ENCODE measurements at regions not wholly inside any gene's neighbourhood (a gene's known extent, or its start where the extent isn't known, plus 50 kb on each side); places are given as distances from the start of the nearest gene placed in this dataset.

DNA sequence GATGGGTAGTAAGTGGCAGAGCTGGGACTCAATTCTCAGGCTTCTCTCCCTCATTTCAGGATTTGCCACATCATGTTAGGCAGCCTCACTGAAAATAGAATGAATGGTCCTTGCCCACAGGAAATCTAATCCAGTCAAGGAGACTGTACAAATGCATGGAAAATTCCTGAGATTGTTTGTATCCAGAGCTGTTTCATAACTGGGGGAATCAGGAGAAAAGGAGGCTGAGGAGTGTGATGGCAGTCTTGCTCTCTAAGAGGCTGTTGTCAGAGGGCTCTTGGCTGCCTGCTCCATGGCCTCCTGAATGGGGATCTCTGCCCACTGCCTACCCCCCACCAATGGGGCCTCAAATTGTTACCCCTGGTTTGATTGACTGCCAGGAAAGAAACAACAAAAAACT is 141.9 kb upstream of the TNR start:
- no peak for TF ChIP-seq RAD21 (IDR thresholded peaks at IDR 0.05; ENCODE audit: low read depth)
- no peak for TF ChIP-seq NFIC (IDR thresholded peaks at IDR 0.05)
- TF ChIP-seq EP300 (IDR thresholded peaks at IDR 0.05; ENCODE audit: borderline replicate concordance) = no peak
- no peak for TF ChIP-seq FOXM1 (IDR thresholded peaks at IDR 0.05; ENCODE audit: borderline replicate concordance, low read depth)
- no peak for TF ChIP-seq CREB1 (IDR thresholded peaks at IDR 0.05; ENCODE audit: low read depth)
- TF ChIP-seq, protein P1, sequence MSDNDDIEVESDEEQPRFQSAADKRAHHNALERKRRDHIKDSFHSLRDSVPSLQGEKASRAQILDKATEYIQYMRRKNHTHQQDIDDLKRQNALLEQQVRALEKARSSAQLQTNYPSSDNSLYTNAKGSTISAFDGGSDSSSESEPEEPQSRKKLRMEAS (IDR thresholded peaks at IDR 0.05) = no peak
- no peak for TF ChIP-seq TAF1 (IDR thresholded peaks at IDR 0.05; ENCODE audit: low read depth)
- TF ChIP-seq ZBTB7A (IDR thresholded peaks at IDR 0.05; ENCODE audit: low read depth) = no peak
- TF ChIP-seq TEAD4 (IDR thresholded peaks at IDR 0.05) = no peak
- TF ChIP-seq, protein P2, sequence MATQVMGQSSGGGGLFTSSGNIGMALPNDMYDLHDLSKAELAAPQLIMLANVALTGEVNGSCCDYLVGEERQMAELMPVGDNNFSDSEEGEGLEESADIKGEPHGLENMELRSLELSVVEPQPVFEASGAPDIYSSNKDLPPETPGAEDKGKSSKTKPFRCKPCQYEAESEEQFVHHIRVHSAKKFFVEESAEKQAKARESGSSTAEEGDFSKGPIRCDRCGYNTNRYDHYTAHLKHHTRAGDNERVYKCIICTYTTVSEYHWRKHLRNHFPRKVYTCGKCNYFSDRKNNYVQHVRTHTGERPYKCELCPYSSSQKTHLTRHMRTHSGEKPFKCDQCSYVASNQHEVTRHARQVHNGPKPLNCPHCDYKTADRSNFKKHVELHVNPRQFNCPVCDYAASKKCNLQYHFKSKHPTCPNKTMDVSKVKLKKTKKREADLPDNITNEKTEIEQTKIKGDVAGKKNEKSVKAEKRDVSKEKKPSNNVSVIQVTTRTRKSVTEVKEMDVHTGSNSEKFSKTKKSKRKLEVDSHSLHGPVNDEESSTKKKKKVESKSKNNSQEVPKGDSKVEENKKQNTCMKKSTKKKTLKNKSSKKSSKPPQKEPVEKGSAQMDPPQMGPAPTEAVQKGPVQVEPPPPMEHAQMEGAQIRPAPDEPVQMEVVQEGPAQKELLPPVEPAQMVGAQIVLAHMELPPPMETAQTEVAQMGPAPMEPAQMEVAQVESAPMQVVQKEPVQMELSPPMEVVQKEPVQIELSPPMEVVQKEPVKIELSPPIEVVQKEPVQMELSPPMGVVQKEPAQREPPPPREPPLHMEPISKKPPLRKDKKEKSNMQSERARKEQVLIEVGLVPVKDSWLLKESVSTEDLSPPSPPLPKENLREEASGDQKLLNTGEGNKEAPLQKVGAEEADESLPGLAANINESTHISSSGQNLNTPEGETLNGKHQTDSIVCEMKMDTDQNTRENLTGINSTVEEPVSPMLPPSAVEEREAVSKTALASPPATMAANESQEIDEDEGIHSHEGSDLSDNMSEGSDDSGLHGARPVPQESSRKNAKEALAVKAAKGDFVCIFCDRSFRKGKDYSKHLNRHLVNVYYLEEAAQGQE (IDR thresholded peaks at IDR 0.05; ENCODE audit: low read depth) = no peak
- no peak for TF ChIP-seq YY1 (IDR thresholded peaks at IDR 0.05; ENCODE audit: low read depth)
- no peak for TF ChIP-seq EGR1 (IDR thresholded peaks at IDR 0.05)
- TF ChIP-seq CEBPB (IDR thresholded peaks at IDR 0.05) = no peak
- no peak for TF ChIP-seq TCF12 (IDR thresholded peaks at IDR 0.05; ENCODE audit: low read depth)
- TF ChIP-seq, protein P3, sequence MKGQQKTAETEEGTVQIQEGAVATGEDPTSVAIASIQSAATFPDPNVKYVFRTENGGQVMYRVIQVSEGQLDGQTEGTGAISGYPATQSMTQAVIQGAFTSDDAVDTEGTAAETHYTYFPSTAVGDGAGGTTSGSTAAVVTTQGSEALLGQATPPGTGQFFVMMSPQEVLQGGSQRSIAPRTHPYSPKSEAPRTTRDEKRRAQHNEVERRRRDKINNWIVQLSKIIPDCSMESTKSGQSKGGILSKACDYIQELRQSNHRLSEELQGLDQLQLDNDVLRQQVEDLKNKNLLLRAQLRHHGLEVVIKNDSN (IDR thresholded peaks at IDR 0.05) = no peak

DNA sequence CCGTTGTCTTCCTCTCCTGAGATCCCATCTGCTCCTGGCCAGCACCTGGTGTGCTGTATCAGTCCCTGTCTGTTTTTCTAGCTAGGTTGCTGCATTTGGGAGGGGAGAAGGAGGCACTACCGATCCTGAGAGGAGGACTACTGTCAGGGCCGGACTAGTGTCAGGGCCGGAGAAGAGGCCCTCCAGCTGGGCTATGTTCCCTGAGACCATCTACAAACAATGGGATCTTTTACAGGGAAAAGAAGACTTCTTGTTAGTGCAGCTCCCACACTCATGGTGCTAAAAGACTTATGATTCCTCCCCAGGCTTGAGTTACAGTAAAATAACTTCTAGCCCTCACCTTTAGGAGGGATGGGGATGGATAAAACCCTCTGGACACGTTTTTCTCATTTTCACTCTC is 141.0 kb upstream of the TNR start:
- TF ChIP-seq EGR1 (IDR thresholded peaks at IDR 0.05) = no peak
- no peak for TF ChIP-seq CREB1 (IDR thresholded peaks at IDR 0.05; ENCODE audit: low read depth)
- TF ChIP-seq, protein P2 (IDR thresholded peaks at IDR 0.05; ENCODE audit: low read depth) = no peak
- no peak for TF ChIP-seq TAF1 (IDR thresholded peaks at IDR 0.05; ENCODE audit: low read depth)
- TF ChIP-seq FOXM1 (IDR thresholded peaks at IDR 0.05; ENCODE audit: borderline replicate concordance, low read depth) = no peak
- TF ChIP-seq EP300 (IDR thresholded peaks at IDR 0.05; ENCODE audit: borderline replicate concordance) = no peak
- no peak for TF ChIP-seq ZBTB7A (IDR thresholded peaks at IDR 0.05; ENCODE audit: low read depth)
- no peak for TF ChIP-seq CEBPB (IDR thresholded peaks at IDR 0.05)
- no peak for TF ChIP-seq TCF12 (IDR thresholded peaks at IDR 0.05; ENCODE audit: low read depth)
- no peak for TF ChIP-seq TEAD4 (IDR thresholded peaks at IDR 0.05)
- TF ChIP-seq NFIC (IDR thresholded peaks at IDR 0.05) = no peak
- TF ChIP-seq, protein P3 (IDR thresholded peaks at IDR 0.05) = no peak
- no peak for TF ChIP-seq YY1 (IDR thresholded peaks at IDR 0.05; ENCODE audit: low read depth)
- TF ChIP-seq RAD21 (IDR thresholded peaks at IDR 0.05; ENCODE audit: low read depth) = no peak
- TF ChIP-seq, protein P1 (IDR thresholded peaks at IDR 0.05) = no peak

DNA sequence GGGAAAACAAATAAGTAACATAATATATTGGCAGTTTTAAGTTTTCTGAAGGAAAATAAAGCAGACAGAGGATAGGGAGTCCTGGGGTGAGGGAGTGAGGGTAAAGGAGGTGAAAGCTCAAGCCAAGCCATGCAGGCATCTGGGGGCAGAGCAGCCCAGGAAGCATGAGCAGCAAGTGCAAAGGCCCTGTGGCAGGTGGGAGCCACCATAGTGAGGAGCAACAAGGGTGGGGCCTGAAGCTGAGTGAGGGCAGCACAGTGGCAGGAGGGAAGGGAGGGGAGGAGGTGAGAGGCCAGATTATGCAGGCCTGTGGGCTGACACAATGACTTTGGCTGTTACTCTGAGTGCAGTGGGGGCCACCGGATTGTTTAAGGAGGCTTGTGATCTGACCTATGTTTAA is 138.8 kb upstream of the TNR start:
- TF ChIP-seq, protein P3 (IDR thresholded peaks at IDR 0.05) = no peak
- TF ChIP-seq CEBPB (IDR thresholded peaks at IDR 0.05) = no peak
- no peak for TF ChIP-seq CREB1 (IDR thresholded peaks at IDR 0.05; ENCODE audit: low read depth)

DNA sequence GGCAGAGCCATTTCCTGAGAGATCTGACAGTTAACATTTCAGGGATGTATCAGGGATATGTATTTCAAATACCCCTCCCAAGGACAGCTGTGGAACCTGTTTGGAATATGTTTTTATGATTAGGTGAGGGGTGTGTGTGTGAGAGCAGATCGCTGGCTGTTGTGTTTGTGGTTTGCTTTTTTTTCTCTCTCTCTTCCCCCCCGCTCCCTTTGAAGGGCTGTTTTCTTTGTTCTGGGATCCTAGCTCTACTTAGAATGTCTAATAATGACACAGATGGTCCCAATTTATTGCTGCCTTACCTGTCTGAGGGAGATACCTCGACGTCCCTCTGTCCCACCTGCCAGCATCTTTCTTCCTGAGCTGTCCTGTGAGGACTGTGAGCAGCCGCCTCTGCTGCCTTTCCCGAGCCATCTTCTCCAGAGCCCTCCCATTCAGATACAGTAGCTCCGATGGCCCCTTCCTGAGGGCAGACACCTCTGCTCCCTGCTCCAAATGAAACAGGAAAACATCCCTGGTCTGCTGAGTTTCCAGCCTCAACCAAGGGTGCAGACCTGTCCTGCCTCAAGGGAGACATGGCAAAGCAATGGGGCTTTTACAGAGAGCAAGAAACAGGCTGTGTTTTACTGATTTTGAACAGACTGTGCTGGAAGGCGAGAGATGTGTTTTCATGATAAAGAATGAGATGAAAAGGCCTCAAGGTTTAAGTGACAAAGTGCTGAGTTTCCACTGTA is 138.0 kb upstream of the TNR start:
- TF ChIP-seq CREB1 (IDR thresholded peaks at IDR 0.05; ENCODE audit: low read depth) (no peak), TAF1 (IDR thresholded peaks at IDR 0.05; ENCODE audit: low read depth) (no peak), NFIC (IDR thresholded peaks at IDR 0.05) (no peak), ZBTB7A (IDR thresholded peaks at IDR 0.05; ENCODE audit: low read depth) (no peak)

DNA sequence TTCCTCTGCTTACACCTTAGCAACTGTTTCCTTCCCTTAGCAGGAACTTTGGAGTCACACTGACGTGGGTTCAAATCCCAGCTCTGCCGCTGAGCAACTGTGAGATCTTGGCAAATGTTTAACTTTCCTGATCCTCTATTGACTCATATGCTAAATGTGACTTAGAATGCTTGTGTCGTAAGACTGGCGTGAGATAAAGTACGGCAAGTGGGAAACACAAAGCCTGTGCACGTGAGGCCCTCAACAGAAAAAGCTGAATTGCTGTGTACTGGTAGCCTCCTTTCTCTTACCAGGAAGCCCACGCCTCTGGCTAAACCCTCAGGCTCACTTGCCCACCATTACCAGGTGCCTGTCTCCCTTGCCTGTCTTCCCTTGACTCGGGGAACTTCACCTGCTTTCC is 135.4 kb upstream of the TNR start:
- TF ChIP-seq EGR1 (IDR thresholded peaks at IDR 0.05) (no peak), TAF1 (IDR thresholded peaks at IDR 0.05; ENCODE audit: low read depth) (no peak), CEBPB (IDR thresholded peaks at IDR 0.05) (no peak), YY1 (IDR thresholded peaks at IDR 0.05; ENCODE audit: low read depth) (no peak), RAD21 (IDR thresholded peaks at IDR 0.05; ENCODE audit: low read depth) (no peak), CREB1 (IDR thresholded peaks at IDR 0.05; ENCODE audit: low read depth) (no peak), TEAD4 (IDR thresholded peaks at IDR 0.05) (no peak), EP300 (IDR thresholded peaks at IDR 0.05; ENCODE audit: borderline replicate concordance) (no peak), ZBTB7A (IDR thresholded peaks at IDR 0.05; ENCODE audit: low read depth) (no peak), TCF12 (IDR thresholded peaks at IDR 0.05; ENCODE audit: low read depth) (no peak), NFIC (IDR thresholded peaks at IDR 0.05) (no peak), FOXM1 (IDR thresholded peaks at IDR 0.05; ENCODE audit: borderline replicate concordance, low read depth) (no peak)
- TF ChIP-seq, protein P3 (IDR thresholded peaks at IDR 0.05) = no peak
- TF ChIP-seq, protein P1 (IDR thresholded peaks at IDR 0.05) = no peak
- TF ChIP-seq, protein P2 (IDR thresholded peaks at IDR 0.05; ENCODE audit: low read depth) = no peak

Data from Ishikawa (cell line).